ENCODE measurements at regions not wholly inside any gene's neighbourhood (a gene's known extent, or its start where the extent isn't known, plus 50 kb on each side); places are given as distances from the start of the nearest gene placed in this dataset.

DNA sequence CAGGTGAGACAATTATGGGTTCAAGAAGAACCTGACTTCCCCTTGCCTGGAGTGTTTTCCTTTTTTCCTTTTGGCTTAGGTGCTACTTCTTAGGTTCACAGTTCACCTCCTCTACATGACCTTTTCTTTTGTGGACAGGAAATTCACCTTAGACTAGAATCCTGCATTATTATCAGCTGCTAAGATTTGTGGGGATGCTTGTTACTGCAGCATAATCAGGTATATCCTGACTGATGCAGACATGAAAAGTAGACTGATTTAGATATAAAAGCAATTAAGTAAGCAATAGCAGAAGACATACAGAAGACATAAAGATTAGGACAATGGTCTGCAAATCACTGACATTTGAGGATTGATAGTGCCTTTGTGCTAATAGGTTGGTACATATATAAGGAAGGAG, 168.3 kb downstream of the SALL1 start:
- TF ChIP-seq POLR2AphosphoS5 (IDR thresholded peaks at IDR 0.05): no peak
- TF ChIP-seq, protein P1, sequence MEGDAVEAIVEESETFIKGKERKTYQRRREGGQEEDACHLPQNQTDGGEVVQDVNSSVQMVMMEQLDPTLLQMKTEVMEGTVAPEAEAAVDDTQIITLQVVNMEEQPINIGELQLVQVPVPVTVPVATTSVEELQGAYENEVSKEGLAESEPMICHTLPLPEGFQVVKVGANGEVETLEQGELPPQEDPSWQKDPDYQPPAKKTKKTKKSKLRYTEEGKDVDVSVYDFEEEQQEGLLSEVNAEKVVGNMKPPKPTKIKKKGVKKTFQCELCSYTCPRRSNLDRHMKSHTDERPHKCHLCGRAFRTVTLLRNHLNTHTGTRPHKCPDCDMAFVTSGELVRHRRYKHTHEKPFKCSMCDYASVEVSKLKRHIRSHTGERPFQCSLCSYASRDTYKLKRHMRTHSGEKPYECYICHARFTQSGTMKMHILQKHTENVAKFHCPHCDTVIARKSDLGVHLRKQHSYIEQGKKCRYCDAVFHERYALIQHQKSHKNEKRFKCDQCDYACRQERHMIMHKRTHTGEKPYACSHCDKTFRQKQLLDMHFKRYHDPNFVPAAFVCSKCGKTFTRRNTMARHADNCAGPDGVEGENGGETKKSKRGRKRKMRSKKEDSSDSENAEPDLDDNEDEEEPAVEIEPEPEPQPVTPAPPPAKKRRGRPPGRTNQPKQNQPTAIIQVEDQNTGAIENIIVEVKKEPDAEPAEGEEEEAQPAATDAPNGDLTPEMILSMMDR (IDR thresholded peaks at IDR 0.05): no peak
